Neutrophil (primary cell): ENCODE measurements at regions not wholly inside any gene's neighbourhood (a gene's known extent, or its start where the extent isn't known, plus 50 kb on each side); places are given as distances from the start of the nearest gene placed in this dataset.

Source experiments
- H3K27ac ChIP-seq: fragments of 200-600 bp; sonication (generic); 2 replicates; pipeline ENCODE4 v1.5.1; 2016; ENCODE audit warnings: mild to moderate bottlenecking, moderate library complexity
- H3K27me3 ChIP-seq: fragments of 200-600 bp; sonication (generic); 2 replicates; pipeline ENCODE4 v1.6.0; 2016; ENCODE audit warnings: mild to moderate bottlenecking
- H3K36me3 ChIP-seq: fragments of 200-600 bp; sonication (generic); 2 replicates; pipeline ENCODE4 v1.5.1; 2017
- H3K4me1 ChIP-seq, 2 experiments: fragments of 200-600 bp in 1 of 2; sonication (generic) in 1 of 2; 1 replicate in 1 of 2; 2 replicates in 1 of 2; pipeline versions ENCODE4 v1.5.1 to v1.6.1; 2013 to 2016; ENCODE audit warnings: low read depth in 1 of 2, low read length in 1 of 2, mild to moderate bottlenecking in 1 of 2, moderate library complexity in 1 of 2; ENCODE audit not compliant: control insufficient read depth in 1 of 2, insufficient read depth in 1 of 2
- H3K4me3 ChIP-seq, 2 experiments: fragments of 200-600 bp in 1 of 2; sonication (generic) in 1 of 2; 1 replicate in 1 of 2; 2 replicates in 1 of 2; pipeline ENCODE4 v1.5.1; 2013 to 2016; ENCODE audit warnings: low read depth in 1 of 2, low read length in 1 of 2, mild to moderate bottlenecking in 1 of 2, moderate library complexity in 1 of 2
- H3K9me3 ChIP-seq: fragments of 200-600 bp; sonication (generic); 2 replicates; pipeline ENCODE4 v1.5.1; 2016
- TF ChIP-seq, protein P1 (sequence below): fragments of 200-600 bp; sonication (generic); IDR thresholded peaks from 2 replicates; pipeline ENCODE4 v1.5.1; 2016; ENCODE audit warnings: antibody characterized with exemption

DNA sequence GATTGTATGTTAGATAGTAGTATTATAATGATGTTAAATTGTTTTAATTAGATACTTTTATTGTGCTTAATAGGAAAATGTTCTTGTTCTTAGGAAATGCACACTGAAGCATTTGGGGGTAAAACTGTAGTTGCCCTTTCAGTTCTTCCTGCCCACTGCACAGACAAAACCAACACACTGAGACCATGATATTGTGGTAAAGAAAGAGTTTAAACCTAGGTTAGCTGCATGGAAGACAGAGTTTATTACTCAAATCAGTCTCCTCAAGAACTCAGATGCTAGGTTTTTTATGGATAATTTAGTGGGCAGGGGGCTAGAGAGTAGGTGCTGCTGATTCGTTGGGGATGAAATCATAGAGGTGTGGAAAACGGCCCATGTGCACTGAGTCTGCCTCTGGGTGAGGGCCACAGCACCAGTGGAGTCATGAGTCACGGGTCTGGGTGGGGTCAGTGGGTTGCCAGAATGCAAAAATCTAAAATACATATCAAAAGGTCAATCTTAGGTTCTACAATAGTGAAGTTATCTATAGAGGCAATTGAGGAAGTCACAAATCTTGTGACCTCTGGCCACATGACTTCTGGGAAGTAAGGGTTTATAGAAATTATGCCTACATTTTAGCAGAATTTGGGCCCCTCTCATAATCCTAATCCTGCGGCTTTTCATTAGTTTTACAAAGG is 124.8 kb upstream of the FOXN2 start:
- no peaks in the 10 kb centered on the region for H3K9me3 ChIP-seq
- no peak overlapping the region for H3K4me3 ChIP-seq
- TF ChIP-seq, protein P1, sequence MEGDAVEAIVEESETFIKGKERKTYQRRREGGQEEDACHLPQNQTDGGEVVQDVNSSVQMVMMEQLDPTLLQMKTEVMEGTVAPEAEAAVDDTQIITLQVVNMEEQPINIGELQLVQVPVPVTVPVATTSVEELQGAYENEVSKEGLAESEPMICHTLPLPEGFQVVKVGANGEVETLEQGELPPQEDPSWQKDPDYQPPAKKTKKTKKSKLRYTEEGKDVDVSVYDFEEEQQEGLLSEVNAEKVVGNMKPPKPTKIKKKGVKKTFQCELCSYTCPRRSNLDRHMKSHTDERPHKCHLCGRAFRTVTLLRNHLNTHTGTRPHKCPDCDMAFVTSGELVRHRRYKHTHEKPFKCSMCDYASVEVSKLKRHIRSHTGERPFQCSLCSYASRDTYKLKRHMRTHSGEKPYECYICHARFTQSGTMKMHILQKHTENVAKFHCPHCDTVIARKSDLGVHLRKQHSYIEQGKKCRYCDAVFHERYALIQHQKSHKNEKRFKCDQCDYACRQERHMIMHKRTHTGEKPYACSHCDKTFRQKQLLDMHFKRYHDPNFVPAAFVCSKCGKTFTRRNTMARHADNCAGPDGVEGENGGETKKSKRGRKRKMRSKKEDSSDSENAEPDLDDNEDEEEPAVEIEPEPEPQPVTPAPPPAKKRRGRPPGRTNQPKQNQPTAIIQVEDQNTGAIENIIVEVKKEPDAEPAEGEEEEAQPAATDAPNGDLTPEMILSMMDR = no peak
- H3K4me1 ChIP-seq = peaks cover 24 to 35% of the 10 kb centered on the region in 2 experiments
- no peaks in the 10 kb centered on the region for H3K36me3 ChIP-seq
- no peaks in the 10 kb centered on the region for H3K27me3 ChIP-seq
- peak overlapping the region; percentile 70 for H3K27ac ChIP-seq

DNA sequence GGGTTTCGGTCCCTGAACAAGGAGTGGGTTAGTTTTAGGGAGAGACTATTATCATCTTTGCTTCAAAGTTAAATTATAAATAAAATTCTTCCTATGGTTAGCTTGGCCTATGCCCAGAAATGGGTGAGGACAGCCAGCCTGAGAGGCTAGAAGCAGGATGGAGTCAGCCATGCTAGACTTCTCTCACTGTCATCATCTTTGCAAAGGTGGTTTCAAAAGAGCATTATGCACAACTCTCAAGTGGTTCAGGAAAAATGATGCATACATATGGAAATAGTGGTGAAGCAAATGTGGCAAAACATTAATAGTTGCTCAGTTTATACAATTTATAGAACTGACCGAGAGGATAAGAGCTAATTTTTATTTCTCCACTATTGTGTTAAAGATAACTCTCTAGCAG is 124.3 kb upstream of the FOXN2 start:
- no peaks in the 10 kb centered on the region for H3K9me3 ChIP-seq
- H3K36me3 ChIP-seq = no peaks in the 10 kb centered on the region
- H3K27me3 ChIP-seq = no peaks in the 10 kb centered on the region
- peak overlapping the region; percentile 70 for H3K27ac ChIP-seq
- no peak overlapping the region for H3K4me3 ChIP-seq
- TF ChIP-seq, protein P1 = no peak
- peaks cover 20 to 31% of the 10 kb centered on the region in 2 experiments for H3K4me1 ChIP-seq

GRCh38 chr2:48194641-48195040 is 119.8 kb upstream of the FOXN2 start:
- Histone ChIP-seq H3K27ac (no peak overlapping the region), H3K27me3 (no peaks in the 10 kb centered on the region), H3K9me3 (no peaks in the 10 kb centered on the region), H3K4me1 (peaks cover 47 to 48% of the 10 kb centered on the region in 2 experiments), H3K36me3 (no peaks in the 10 kb centered on the region), H3K4me3 (no peak overlapping the region)
- TF ChIP-seq, protein P1 = no peak

DNA sequence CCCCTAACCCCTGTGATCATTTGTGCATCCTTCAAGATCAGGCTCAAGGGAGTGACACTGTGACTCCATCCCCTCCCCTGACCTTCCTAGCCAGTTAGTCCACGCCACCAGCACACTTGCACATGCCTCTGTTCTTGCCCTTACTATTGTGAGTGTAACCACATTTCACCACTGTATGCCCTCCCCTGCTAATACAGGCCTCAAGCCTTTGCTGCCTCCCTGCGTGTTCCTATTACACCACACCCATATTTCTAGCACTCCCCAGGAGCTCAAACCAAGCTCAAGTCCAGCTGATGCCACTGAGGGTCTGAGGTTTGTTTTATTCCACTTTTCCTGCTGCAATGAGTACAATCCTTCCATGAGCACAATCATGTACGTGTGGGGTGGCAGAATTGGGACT is 119.3 kb upstream of the FOXN2 start:
- Histone ChIP-seq H3K4me1 (peaks cover 42 to 43% of the 10 kb centered on the region in 2 experiments), H3K27me3 (no peaks in the 10 kb centered on the region)

DNA sequence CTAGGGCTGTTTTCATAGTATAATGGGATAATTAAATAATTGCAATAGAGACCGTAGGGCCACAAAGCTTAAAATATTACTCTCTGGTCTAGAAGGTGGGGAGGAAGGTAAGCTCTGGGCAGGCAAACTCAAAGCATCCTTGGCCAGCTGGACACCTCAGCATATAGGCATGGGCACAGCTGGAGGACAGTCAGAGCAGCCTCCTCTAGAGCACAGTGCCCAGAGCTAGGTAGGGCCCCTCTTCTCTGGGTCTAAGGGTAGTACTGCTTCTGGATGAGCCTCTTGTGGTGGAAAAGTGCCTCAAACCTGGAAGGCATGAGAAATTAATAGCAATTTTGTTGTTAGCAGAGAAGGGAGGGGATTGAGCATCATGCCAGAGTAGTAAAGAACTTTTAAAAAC is 116.9 kb upstream of the FOXN2 start:
- no peaks in the 10 kb centered on the region for H3K27me3 ChIP-seq
- H3K9me3 ChIP-seq = no peaks in the 10 kb centered on the region
- H3K4me3 ChIP-seq = no peak overlapping the region
- TF ChIP-seq, protein P1 = no peak
- peaks cover 35 to 36% of the 10 kb centered on the region in 2 experiments for H3K4me1 ChIP-seq
- no peak overlapping the region for H3K27ac ChIP-seq
- H3K36me3 ChIP-seq = no peaks in the 10 kb centered on the region

More for the DNA sequence above, 119.3 kb upstream of the FOXN2 start:
- no peak overlapping the region for H3K27ac ChIP-seq
- H3K4me3 ChIP-seq = no peak overlapping the region
- no peaks in the 10 kb centered on the region for H3K9me3 ChIP-seq
- TF ChIP-seq, protein P1 = no peak
- no peaks in the 10 kb centered on the region for H3K36me3 ChIP-seq
